ENCODE measurements at regions not wholly inside any gene's neighbourhood (a gene's known extent, or its start where the extent isn't known, plus 50 kb on each side); places are given as distances from the start of the nearest gene placed in this dataset.

GRCh38 chr5:166582416-166582815 lies 1709.0 kb upstream of the WWC1 start:
- TF ChIP-seq, protein P1, sequence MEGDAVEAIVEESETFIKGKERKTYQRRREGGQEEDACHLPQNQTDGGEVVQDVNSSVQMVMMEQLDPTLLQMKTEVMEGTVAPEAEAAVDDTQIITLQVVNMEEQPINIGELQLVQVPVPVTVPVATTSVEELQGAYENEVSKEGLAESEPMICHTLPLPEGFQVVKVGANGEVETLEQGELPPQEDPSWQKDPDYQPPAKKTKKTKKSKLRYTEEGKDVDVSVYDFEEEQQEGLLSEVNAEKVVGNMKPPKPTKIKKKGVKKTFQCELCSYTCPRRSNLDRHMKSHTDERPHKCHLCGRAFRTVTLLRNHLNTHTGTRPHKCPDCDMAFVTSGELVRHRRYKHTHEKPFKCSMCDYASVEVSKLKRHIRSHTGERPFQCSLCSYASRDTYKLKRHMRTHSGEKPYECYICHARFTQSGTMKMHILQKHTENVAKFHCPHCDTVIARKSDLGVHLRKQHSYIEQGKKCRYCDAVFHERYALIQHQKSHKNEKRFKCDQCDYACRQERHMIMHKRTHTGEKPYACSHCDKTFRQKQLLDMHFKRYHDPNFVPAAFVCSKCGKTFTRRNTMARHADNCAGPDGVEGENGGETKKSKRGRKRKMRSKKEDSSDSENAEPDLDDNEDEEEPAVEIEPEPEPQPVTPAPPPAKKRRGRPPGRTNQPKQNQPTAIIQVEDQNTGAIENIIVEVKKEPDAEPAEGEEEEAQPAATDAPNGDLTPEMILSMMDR (IDR thresholded peaks at IDR 0.05; ENCODE audit: control extremely low read depth, extremely low read depth, low read depth, missing control alignments), result no peak
- DNase-seq (ENCODE audit: extremely low spot score), result no peak
- ChIA-PET POLR2A (no interaction called here), CTCF (interaction anchor here (1.1 to 1.4 kb wide), 3 partner anchors 8 to 24 kb away, joined by 3 to 4 read pairs (median 3); no protein-coding TSS in a partner anchor)

- TF ChIP-seq, protein P1 (IDR thresholded peaks at IDR 0.05; ENCODE audit: control extremely low read depth, extremely low read depth, low read depth, missing control alignments), result no peak
- no peak for DNase-seq (ENCODE audit: extremely low spot score)
- ChIA-PET CTCF (no interaction called here), POLR2A (no interaction called here)
Measured at GRCh38 chr5:166594567-166594966, 1696.9 kb upstream of the WWC1 start.

DNA sequence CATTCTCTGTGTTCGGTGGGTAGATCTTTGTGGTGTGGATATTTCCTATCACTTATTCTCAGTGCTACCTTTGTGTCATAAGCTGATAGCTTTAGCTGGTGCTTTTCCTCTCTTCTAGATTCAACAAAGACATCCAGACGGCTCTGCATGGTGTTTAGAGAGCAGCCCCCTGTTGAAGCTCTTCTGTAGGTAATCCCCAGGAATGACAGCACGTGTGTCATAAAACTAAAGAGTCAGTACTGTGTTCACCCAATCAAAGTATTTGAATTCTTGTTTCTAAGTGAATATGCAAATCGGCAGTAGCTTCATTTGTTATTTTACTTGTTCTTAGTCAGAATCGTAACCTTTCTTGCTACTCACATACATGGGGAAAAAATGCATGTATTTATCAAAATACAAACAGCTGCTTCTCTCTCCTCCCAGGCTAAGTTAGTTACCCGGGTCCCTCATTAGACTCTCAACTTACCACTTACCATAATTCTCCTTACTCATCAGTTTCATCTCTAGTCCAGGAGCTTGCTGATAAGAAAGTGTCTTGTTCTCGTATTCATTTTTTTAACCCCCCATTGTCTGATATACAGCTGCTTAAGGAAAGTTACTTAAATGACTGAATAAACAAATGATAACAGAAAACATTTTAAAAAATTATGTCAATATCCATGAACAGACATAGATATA lies 1696.0 kb upstream of the WWC1 start:
- DNase-seq (ENCODE audit: extremely low spot score), result no peak
- CTCF ChIA-PET, result interaction anchor here (1.0 kb wide), 1 partner anchor 17 kb away, joined by 3 read pairs; no protein-coding TSS in a partner anchor
- POLR2A ChIA-PET, result no interaction called here
- TF ChIP-seq, protein P1 (IDR thresholded peaks at IDR 0.05; ENCODE audit: control extremely low read depth, extremely low read depth, low read depth, missing control alignments), result no peak

- ChIA-PET CTCF (interaction anchor here (1.0 to 1.3 kb wide), 2 partner anchors 16 to 23 kb away, joined by 3 to 4 read pairs; no protein-coding TSS in a partner anchor), POLR2A (no interaction called here)
- DNase-seq (ENCODE audit: extremely low spot score), result no peak
- TF ChIP-seq, protein P1 (IDR thresholded peaks at IDR 0.05; ENCODE audit: control extremely low read depth, extremely low read depth, low read depth, missing control alignments), result no peak
Measured at GRCh38 chr5:166596043-166596442, 1695.4 kb upstream of the WWC1 start.

- DNase-seq (ENCODE audit: extremely low spot score), result no peak
- TF ChIP-seq, protein P1 (IDR thresholded peaks at IDR 0.05; ENCODE audit: control extremely low read depth, extremely low read depth, low read depth, missing control alignments), result no peak
- ChIA-PET POLR2A (no interaction called here), CTCF (interaction anchor here (0.7 kb wide), 1 partner anchor 10 kb away, joined by 3 read pairs; no protein-coding TSS in a partner anchor)
Measured at GRCh38 chr5:166602271-166602670, 1689.2 kb upstream of the WWC1 start.

DNA sequence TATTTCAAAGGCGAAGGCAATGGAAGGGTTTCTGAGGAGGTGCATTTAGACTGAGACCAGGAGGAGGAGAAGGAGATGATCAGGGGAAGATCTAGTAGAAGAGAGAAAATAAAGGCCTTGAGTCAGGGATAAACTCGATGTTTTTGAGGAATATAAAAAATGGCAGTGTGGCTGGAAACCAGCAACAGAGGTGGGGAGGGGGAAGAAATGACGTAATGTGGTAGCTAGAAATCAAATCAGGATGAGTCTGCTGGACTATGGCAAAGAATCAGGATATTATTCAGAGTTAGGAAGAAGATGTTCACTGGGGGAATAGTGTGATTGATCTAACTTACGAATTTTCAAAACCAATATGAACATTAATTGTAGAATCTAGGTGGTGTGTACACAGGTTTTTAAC lies 1673.9 kb upstream of the WWC1 start:
- POLR2A ChIA-PET, result no interaction called here
- CTCF ChIA-PET, result no interaction called here
- TF ChIP-seq, protein P1 (IDR thresholded peaks at IDR 0.05; ENCODE audit: control extremely low read depth, extremely low read depth, low read depth, missing control alignments), result no peak

More for the DNA sequence above, 1673.9 kb upstream of the WWC1 start:
- no peak for DNase-seq (ENCODE audit: extremely low spot score)

Measured in GM10248 (cell line).